ENCODE measurements at regions not wholly inside any gene's neighbourhood (a gene's known extent, or its start where the extent isn't known, plus 50 kb on each side); places are given as distances from the start of the nearest gene placed in this dataset.

DNA sequence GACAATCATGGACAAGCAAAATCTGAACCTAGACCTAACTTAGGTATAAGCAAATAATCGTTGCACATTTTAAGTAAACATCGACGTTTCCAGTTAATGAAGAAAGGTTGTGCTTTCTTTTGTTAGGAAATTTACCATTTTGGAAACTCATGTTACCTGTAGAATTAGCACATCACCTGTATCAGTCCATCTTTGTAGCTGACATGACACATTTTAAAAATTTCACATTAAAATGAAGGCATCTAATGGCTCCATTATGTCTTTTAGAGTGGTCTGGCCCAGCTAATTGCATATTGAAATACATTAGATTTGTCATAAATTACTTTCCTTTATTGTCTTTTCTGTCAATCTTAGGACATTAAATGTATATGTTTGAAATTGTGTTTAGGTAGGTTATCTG lies 119.0 kb upstream of the MGAT5 start:
- Histone ChIP-seq H4K20me1 (ENCODE audit: insufficient read depth) (no peaks in the 10 kb centered on the region), H2AFZ (ENCODE audit: low read depth) (no peak overlapping the region), H3K9me3 (no peaks in the 10 kb centered on the region), H3K36me3 (replicated peaks in 1 of 2; ENCODE audit: control insufficient read depth in 1 of 2, insufficient read depth in 2 of 2, low read length in 1 of 2) (no peaks in the 10 kb centered on the region), H3K9ac (no peak overlapping the region), H3K27ac (ENCODE audit: low read depth in 2 of 2, low read length in 1 of 2) (no peak overlapping the region), H3K27me3 (ENCODE audit: insufficient read depth) (no peaks in the 10 kb centered on the region), H3K4me1 (ENCODE audit: control insufficient read depth in 1 of 2, insufficient read depth in 2 of 2, low read depth in 1 of 2, low read length in 1 of 2) (peaks cover 19 to 25% of the 10 kb centered on the region in 2 experiments; a peak in 3 of 4 replicates), H3K4me2 (no peak overlapping the region), H3F3A (replicated peaks; ENCODE audit: insufficient read depth) (peaks cover 16% of the 10 kb centered on the region), H3K4me3 (ENCODE audit: low read depth in 2 of 2, low read length in 1 of 2) (no peak overlapping the region), H3K9me2 (no peaks in the 10 kb centered on the region), H3K79me2 (ENCODE audit: insufficient read depth) (peaks cover 24% of the 10 kb centered on the region; the same call in 1 of the 2 replicates)
- 0 out of 4 replicates have a peak, but pooled peaks of 1 of the 2 experiments have one; percentile 8 for TF ChIP-seq EP300 (IDR thresholded peaks at IDR 0.05; ENCODE audit: borderline replicate concordance in 1 of 2, low read depth in 1 of 2, low read length in 1 of 2)
- TF ChIP-seq RCOR1 (IDR thresholded peaks at IDR 0.05; ENCODE audit: low read length), result no peak
- ChIA-PET CTCF (interaction anchor here (1.0 to 4.5 kb wide), 4 partner anchors 10 to 531 kb away, joined by 3 to 15 read pairs (median 4); no protein-coding TSS in a partner anchor), POLR2A (no interaction called here)
- no peak for DNase-seq
- WGBS (ENCODE audit: low lambda C conversion rate), result 85% methylated on average over 3 of the region's 3 CpGs

DNA sequence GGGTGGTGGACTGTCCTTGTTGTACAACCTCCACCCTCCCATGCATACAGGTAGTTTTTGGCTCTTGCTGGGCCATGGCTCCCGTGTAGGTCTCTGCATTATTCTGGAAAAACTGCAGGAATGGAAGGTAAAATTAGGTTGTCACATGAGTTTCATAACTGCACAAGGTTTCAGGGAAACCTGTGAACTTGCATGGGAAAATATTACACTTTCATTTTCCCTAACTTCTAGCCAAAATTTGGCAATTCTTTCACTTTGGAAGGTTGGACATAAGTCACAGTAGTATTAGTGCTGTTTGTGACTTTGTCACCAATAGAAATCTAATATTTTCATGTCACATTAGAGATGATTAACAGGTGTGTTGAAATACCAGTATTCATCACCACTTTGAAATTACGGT lies 118.1 kb upstream of the MGAT5 start:
- H3K79me2 ChIP-seq (ENCODE audit: insufficient read depth), result peaks cover 27% of the 10 kb centered on the region; the same call in 1 of the 2 replicates
- peaks cover 16% of the 10 kb centered on the region for H3F3A ChIP-seq (replicated peaks; ENCODE audit: insufficient read depth)
- no peaks in the 10 kb centered on the region for H3K36me3 ChIP-seq (replicated peaks in 1 of 2; ENCODE audit: control insufficient read depth in 1 of 2, insufficient read depth in 2 of 2, low read length in 1 of 2)
- WGBS (ENCODE audit: low lambda C conversion rate), result 79% methylated on average over 2 of the region's 2 CpGs
- no peak overlapping the region for H3K27ac ChIP-seq (ENCODE audit: low read depth in 2 of 2, low read length in 1 of 2)
- ChIA-PET CTCF (interaction anchor here (4.5 kb wide), 1 partner anchor 17 kb away, joined by 15 read pairs; no protein-coding TSS in a partner anchor), POLR2A (no interaction called here)
- no peaks in the 10 kb centered on the region for H3K27me3 ChIP-seq (ENCODE audit: insufficient read depth)
- no peak overlapping the region for H3K4me3 ChIP-seq (ENCODE audit: low read depth in 2 of 2, low read length in 1 of 2)
- no peaks in the 10 kb centered on the region for H4K20me1 ChIP-seq (ENCODE audit: insufficient read depth)
- no peaks in the 10 kb centered on the region for H3K9me2 ChIP-seq
- DNase-seq, result no peak
- TF ChIP-seq RFX5 (IDR thresholded peaks at IDR 0.05; ENCODE audit: low read length) (no peak), MEF2A (IDR thresholded peaks at IDR 0.05; ENCODE audit: borderline replicate concordance, low read depth) (no peak), YY1 (IDR thresholded peaks at IDR 0.05; ENCODE audit: low read depth) (no peak), JUND (IDR thresholded peaks at IDR 0.05) (no peak), SIN3A (IDR thresholded peaks at IDR 0.05; ENCODE audit: borderline replicate concordance, low read depth, low read length) (no peak), NRF1 (IDR thresholded peaks at IDR 0.05; ENCODE audit: low read depth, low read length) (no peak), TEAD4 (IDR thresholded peaks at IDR 0.05; ENCODE audit: borderline replicate concordance, insufficient read depth) (no peak), EP300 (IDR thresholded peaks at IDR 0.05; ENCODE audit: borderline replicate concordance in 1 of 2, low read depth in 1 of 2, low read length in 1 of 2) (no peak), TAF1 (IDR thresholded peaks at IDR 0.05; ENCODE audit: borderline replicate concordance, low read depth, low read length) (no peak), GABPA (IDR thresholded peaks at IDR 0.05; ENCODE audit: low read depth) (no peak), USF1 (IDR thresholded peaks at IDR 0.05; ENCODE audit: borderline replicate concordance, low read depth) (no peak), CHD2 (IDR thresholded peaks at IDR 0.05; ENCODE audit: low read length, partially characterized antibody) (no peak), FOXJ3 (CRISPR knock-in tag; IDR thresholded peaks at IDR 0.05) (no peak), GATA2 (CRISPR knock-in tag; IDR thresholded peaks at IDR 0.05) (no peak), ELF1 (IDR thresholded peaks at IDR 0.05) (no peak), CTCF (IDR thresholded peaks at IDR 0.05) (no peak)
- TF ChIP-seq, protein P1, sequence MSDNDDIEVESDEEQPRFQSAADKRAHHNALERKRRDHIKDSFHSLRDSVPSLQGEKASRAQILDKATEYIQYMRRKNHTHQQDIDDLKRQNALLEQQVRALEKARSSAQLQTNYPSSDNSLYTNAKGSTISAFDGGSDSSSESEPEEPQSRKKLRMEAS (IDR thresholded peaks at IDR 0.05; ENCODE audit: low read depth), result no peak
- TF ChIP-seq, protein P2, sequence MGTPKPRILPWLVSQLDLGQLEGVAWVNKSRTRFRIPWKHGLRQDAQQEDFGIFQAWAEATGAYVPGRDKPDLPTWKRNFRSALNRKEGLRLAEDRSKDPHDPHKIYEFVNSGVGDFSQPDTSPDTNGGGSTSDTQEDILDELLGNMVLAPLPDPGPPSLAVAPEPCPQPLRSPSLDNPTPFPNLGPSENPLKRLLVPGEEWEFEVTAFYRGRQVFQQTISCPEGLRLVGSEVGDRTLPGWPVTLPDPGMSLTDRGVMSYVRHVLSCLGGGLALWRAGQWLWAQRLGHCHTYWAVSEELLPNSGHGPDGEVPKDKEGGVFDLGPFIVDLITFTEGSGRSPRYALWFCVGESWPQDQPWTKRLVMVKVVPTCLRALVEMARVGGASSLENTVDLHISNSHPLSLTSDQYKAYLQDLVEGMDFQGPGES (IDR thresholded peaks at IDR 0.05; ENCODE audit: low read depth, low read length), result no peak
- H2AFZ ChIP-seq (ENCODE audit: low read depth), result no peak overlapping the region
- no peak overlapping the region for H3K4me2 ChIP-seq
- no peak overlapping the region for H3K9ac ChIP-seq
- H3K9me3 ChIP-seq, result no peaks in the 10 kb centered on the region
- peaks cover 19 to 32% of the 10 kb centered on the region in 2 experiments; a peak in 3 of 4 replicates for H3K4me1 ChIP-seq (ENCODE audit: control insufficient read depth in 1 of 2, insufficient read depth in 2 of 2, low read depth in 1 of 2, low read length in 1 of 2)
